ENCODE measurements at regions not wholly inside any gene's neighbourhood (a gene's known extent, or its start where the extent isn't known, plus 50 kb on each side); places are given as distances from the start of the nearest gene placed in this dataset.

GRCh38 chr5:173513521-173513991 is 102.9 kb downstream of the BOD1 start:
- H3K9me3 ChIP-seq (replicated peaks; ENCODE audit: control insufficient read depth, insufficient read depth, low read length) = no peaks in the 10 kb centered on the region
- dilution Hi-C loops (cut with MboI; ENCODE audit: extremely low pct_ligation_motif_present, low sequenced_read_pairs) = no loop called here
- POLR2A ChIA-PET = no interaction called here
- intact Hi-C loops (cut with micrococcal nuclease) = no loop called here
- CTCF ChIA-PET = no interaction called here
- H3K9ac ChIP-seq (replicated peaks; ENCODE audit: extremely low read depth, insufficient read depth, low read length) = no peak overlapping the region
- BruUV-seq (replicated peaks) = no TSS peak
- DNase-seq (ENCODE audit: low read depth, low spot score) (no peak), FAIRE-seq (no peak)
- no peak overlapping the region for H3K4me3 ChIP-seq (replicated peaks in 1 of 3; ENCODE audit: insufficient read depth in 1 of 3, low read depth in 1 of 3, low read length in 3 of 3)
- TF ChIP-seq GATA2 (IDR thresholded peaks at IDR 0.05; ENCODE audit: insufficient read depth, insufficient read length, low read depth, low read length) (no peak), POLR2A (IDR thresholded peaks at IDR 0.05; ENCODE audit: low read depth, low read length) (no peak), MYC (IDR thresholded peaks at IDR 0.05; ENCODE audit: low read depth, low read length) (no peak)
- no peaks in the 10 kb centered on the region for H3K36me3 ChIP-seq (ENCODE audit: control insufficient read depth in 2 of 2, extremely low read depth in 1 of 2, insufficient read depth in 2 of 2, low read length in 2 of 2)
- no peak overlapping the region for H2AFZ ChIP-seq (ENCODE audit: low read depth, low read length)
- no peaks in the 10 kb centered on the region for H3K4me1 ChIP-seq (ENCODE audit: control insufficient read depth, extremely low read depth, insufficient read depth, low read length)
- peaks cover 0 to 2% of the 10 kb centered on the region in 2 experiments for H3K27me3 ChIP-seq (ENCODE audit: control insufficient read depth in 2 of 2, insufficient read depth in 2 of 2, low read length in 2 of 2)
- H3K4me2 ChIP-seq (ENCODE audit: insufficient read depth, low read length) = no peak overlapping the region
- H3K79me2 ChIP-seq (ENCODE audit: control insufficient read depth, insufficient read depth, low read length) = no peaks in the 10 kb centered on the region
- H3K27ac ChIP-seq (ENCODE audit: insufficient read depth, low read depth, low read length) = no peak overlapping the region
- H3K9me1 ChIP-seq (replicated peaks; ENCODE audit: control insufficient read depth, extremely low read depth, insufficient read depth, low read length) = no peaks in the 10 kb centered on the region
- no peaks in the 10 kb centered on the region for H4K20me1 ChIP-seq (replicated peaks; ENCODE audit: control insufficient read depth, extremely low read depth, insufficient read depth, low read length)

GRCh38 chr5:173512637-173513435 is 103.6 kb downstream of the BOD1 start:
- no peak for DNase-seq (ENCODE audit: low read depth, low spot score)
- Histone ChIP-seq H3K27ac (ENCODE audit: insufficient read depth, low read depth, low read length) (no peak overlapping the region), H3K9me3 (replicated peaks; ENCODE audit: control insufficient read depth, insufficient read depth, low read length) (no peaks in the 10 kb centered on the region), H3K36me3 (ENCODE audit: control insufficient read depth in 2 of 2, extremely low read depth in 1 of 2, insufficient read depth in 2 of 2, low read length in 2 of 2) (no peaks in the 10 kb centered on the region), H3K9ac (replicated peaks; ENCODE audit: extremely low read depth, insufficient read depth, low read length) (no peak overlapping the region), H3K4me1 (ENCODE audit: control insufficient read depth, extremely low read depth, insufficient read depth, low read length) (no peaks in the 10 kb centered on the region), H3K79me2 (ENCODE audit: control insufficient read depth, insufficient read depth, low read length) (no peaks in the 10 kb centered on the region), H2AFZ (ENCODE audit: low read depth, low read length) (no peak overlapping the region), H3K4me2 (ENCODE audit: insufficient read depth, low read length) (no peak overlapping the region), H4K20me1 (replicated peaks; ENCODE audit: control insufficient read depth, extremely low read depth, insufficient read depth, low read length) (no peaks in the 10 kb centered on the region), H3K9me1 (replicated peaks; ENCODE audit: control insufficient read depth, extremely low read depth, insufficient read depth, low read length) (no peaks in the 10 kb centered on the region), H3K27me3 (ENCODE audit: control insufficient read depth in 2 of 2, insufficient read depth in 2 of 2, low read length in 2 of 2) (peaks cover 0 to 2% of the 10 kb centered on the region in 2 experiments), H3K4me3 (replicated peaks in 1 of 3; ENCODE audit: insufficient read depth in 1 of 3, low read depth in 1 of 3, low read length in 3 of 3) (no peak overlapping the region)
- ChIA-PET CTCF (interaction anchor here (0.5 kb wide), 1 partner anchor 609 kb away, joined by 3 read pairs; no protein-coding TSS in a partner anchor), POLR2A (interaction anchor here (0.6 kb wide), 1 partner anchor 361 kb away, joined by 5 read pairs; no protein-coding TSS in a partner anchor)
- no peak for FAIRE-seq
- dilution Hi-C loops (cut with MboI; ENCODE audit: extremely low pct_ligation_motif_present, low sequenced_read_pairs) = no loop called here
- TF ChIP-seq POLR2AphosphoS5 (IDR thresholded peaks at IDR 0.05; ENCODE audit: insufficient read depth, low read depth, low read length) (no peak), JUN (IDR thresholded peaks at IDR 0.05; ENCODE audit: borderline replicate concordance, insufficient read depth, insufficient read length, low read depth) (no peak), MYC (IDR thresholded peaks at IDR 0.05; ENCODE audit: low read depth, low read length) (no peak), MAX (IDR thresholded peaks at IDR 0.05; ENCODE audit: insufficient read depth, insufficient read length) (no peak), CTCF (IDR thresholded peaks at IDR 0.05; ENCODE audit: extremely low read depth in 1 of 2, insufficient read depth in 1 of 2, low read depth in 1 of 2, low read length in 2 of 2) (no peak), FOS (IDR thresholded peaks at IDR 0.05; ENCODE audit: borderline replicate concordance, insufficient read depth, low read length) (no peak), GATA2 (IDR thresholded peaks at IDR 0.05; ENCODE audit: insufficient read depth, insufficient read length, low read depth, low read length) (no peak), POLR2A (IDR thresholded peaks at IDR 0.05; ENCODE audit: low read depth, low read length) (no peak), EZH2 (IDR thresholded peaks at IDR 0.05; ENCODE audit: borderline replicate concordance, low read depth, low read length, severe bottlenecking) (no peak)
- BruUV-seq (replicated peaks) = no TSS peak
- intact Hi-C loops (cut with micrococcal nuclease) = no loop called here
